ENCODE measurements at regions not wholly inside any gene's neighbourhood (a gene's known extent, or its start where the extent isn't known, plus 50 kb on each side); places are given as distances from the start of the nearest gene placed in this dataset.

GRCh38 chr2:224257156-224257555, 144.8 kb downstream of the FAM124B start:
- no peak overlapping the region for H3K4me3 ChIP-seq (ENCODE audit: low read depth, low read length)
- TF ChIP-seq CTCF (IDR thresholded peaks at IDR 0.05; ENCODE audit: insufficient read depth, low read length) = no peak
- no peak for DNase-seq (ENCODE audit: low read depth)

- DNase-seq (ENCODE audit: low read depth) = no peak
- H3K4me3 ChIP-seq (ENCODE audit: low read depth, low read length) = no peak overlapping the region
- no peak for TF ChIP-seq CTCF (IDR thresholded peaks at IDR 0.05; ENCODE audit: insufficient read depth, low read length)
Measured at GRCh38 chr2:224253464-224253863, 148.4 kb downstream of the FAM124B start.

- no peak for TF ChIP-seq CTCF (IDR thresholded peaks at IDR 0.05; ENCODE audit: insufficient read depth, low read length)
- H3K4me3 ChIP-seq (ENCODE audit: low read depth, low read length) = no peak overlapping the region
- peak; percentile 88 for DNase-seq (ENCODE audit: low read depth)
Measured at GRCh38 chr2:224252631-224253030, 149.3 kb downstream of the FAM124B start.

GRCh38 chr2:224248944-224249371, 152.9 kb downstream of the FAM124B start:
- TF ChIP-seq CTCF (IDR thresholded peaks at IDR 0.05; ENCODE audit: insufficient read depth, low read length) = no peak
- peak; percentile 48 for DNase-seq (ENCODE audit: low read depth)
- H3K4me3 ChIP-seq (ENCODE audit: low read depth, low read length) = no peak overlapping the region

- H3K4me3 ChIP-seq (ENCODE audit: low read depth, low read length) = no peak overlapping the region
- peak; percentile 64 for DNase-seq (ENCODE audit: low read depth)
- no peak for TF ChIP-seq CTCF (IDR thresholded peaks at IDR 0.05; ENCODE audit: insufficient read depth, low read length)
Measured at GRCh38 chr2:224242561-224242960, 159.3 kb downstream of the FAM124B start.

- no peak overlapping the region for H3K4me3 ChIP-seq (ENCODE audit: low read depth, low read length)
- no peak for DNase-seq (ENCODE audit: low read depth)
- TF ChIP-seq CTCF (IDR thresholded peaks at IDR 0.05; ENCODE audit: insufficient read depth, low read length) = no peak
Measured at GRCh38 chr2:224241812-224242211, 160.1 kb downstream of the FAM124B start.

GRCh38 chr2:224241001-224241400, 160.9 kb downstream of the FAM124B start:
- no peak for TF ChIP-seq CTCF (IDR thresholded peaks at IDR 0.05; ENCODE audit: insufficient read depth, low read length)
- no peak for DNase-seq (ENCODE audit: low read depth)
- no peak overlapping the region for H3K4me3 ChIP-seq (ENCODE audit: low read depth, low read length)
